Thyroid gland (tissue), 4 donors: ENCODE measurements at regions not wholly inside any gene's neighbourhood (a gene's known extent, or its start where the extent isn't known, plus 50 kb on each side); places are given as distances from the start of the nearest gene placed in this dataset.

Experiments used
- DNase-seq, 2 donors: peaks; one replicate each; pipeline ENCODE4 v3.0.0-alpha.2; 2019
- H3K27ac ChIP-seq, 3 donors: fragments of 200-600 bp; sonication (generic); 1 replicate in 2 of 3; 2 replicates in 1 of 3; pipeline ENCODE4 v1.5.1; 2016 to 2019; ENCODE audit warnings: mild to moderate bottlenecking in 1 of 3, moderate library complexity in 1 of 3
- H3K27me3 ChIP-seq: fragments of 200-600 bp; sonication (generic); one replicate; pipeline ENCODE4 v1.5.1; 2019
- H3K36me3 ChIP-seq, 2 donors: fragments of 200-600 bp; sonication (generic); one replicate each; pipeline ENCODE4 v1.5.1; 2016 to 2019
- H3K4me1 ChIP-seq, 2 donors: fragments of 200-600 bp; sonication (generic); one replicate each; pipeline ENCODE4 v1.5.1; 2017 to 2019
- H3K4me3 ChIP-seq, 3 donors: fragments of 200-600 bp; sonication (generic); replicated peaks in 1 of 3; 1 replicate in 2 of 3; 2 replicates in 1 of 3; pipeline ENCODE4 v1.5.1; 2016; ENCODE audit warnings: mild to moderate bottlenecking in 1 of 3
- H3K9me3 ChIP-seq: fragments of 200-600 bp; sonication (generic); one replicate; pipeline ENCODE4 v1.5.1; 2017
- CTCF ChIP-seq, 6 experiments: fragments of 200-600 bp in 3 of 6; fragments of 450-650 bp in 3 of 6; sonication (generic) in 3 of 6; IDR thresholded peaks; one replicate each; pipeline ENCODE4 v1.5.1; 2016 to 2019; ENCODE audit warnings: antibody characterized with exemption in 6 of 6, mild to moderate bottlenecking in 2 of 6, inconsistent platforms in 1 of 6, moderate library complexity in 1 of 6
- POLR2A ChIP-seq, 2 donors: fragments of 450-650 bp; IDR thresholded peaks; one replicate each; pipeline ENCODE4 v1.6.1; 2017; ENCODE audit warnings: antibody characterized with exemption in 2 of 2, mild to moderate bottlenecking in 2 of 2, moderate library complexity in 1 of 2
- WGBS, 2 donors: methylation state at CpG; one replicate each; pipeline ENCODE4 v1.1.5; 2017; 5-methylcytosine and 5-hydroxymethylcytosine counted together
- intact Hi-C: fragments of 100-400 bp; cut with DNase I; formaldehyde crosslinking; loops from one replicate; pipeline ENCODE4 v1.15.1; 2023

GRCh38 chr11:35050541-35050995 is 88.4 kb upstream of the CD44 start:
- Histone ChIP-seq H3K9me3 (no peaks in the 10 kb centered on the region), H3K27me3 (no peaks in the 10 kb centered on the region), H3K27ac (no peak overlapping the region), H3K4me1 (no peaks in the 10 kb centered on the region), H3K36me3 (no peaks in the 10 kb centered on the region), H3K4me3 (no peak overlapping the region)
- 76 to 78% methylated on average over 6 of the region's 6 CpGs for WGBS, 2 donors
- DNase-seq, result no peak
- TF ChIP-seq CTCF (IDR thresholded peaks at IDR 0.05) (no peak), POLR2A (IDR thresholded peaks at IDR 0.05) (no peak)
- intact Hi-C loops, result no loop called here

- 91 to 97% methylated on average over 1 of the region's 1 CpG for WGBS, 2 donors
- Histone ChIP-seq H3K4me1 (no peaks in the 10 kb centered on the region), H3K27me3 (no peaks in the 10 kb centered on the region), H3K4me3 (no peak overlapping the region), H3K27ac (no peak overlapping the region), H3K36me3 (no peaks in the 10 kb centered on the region), H3K9me3 (no peaks in the 10 kb centered on the region)
- intact Hi-C loops, result no loop called here
- DNase-seq, result no peak
- TF ChIP-seq POLR2A (IDR thresholded peaks at IDR 0.05) (no peak), CTCF (IDR thresholded peaks at IDR 0.05) (no peak)
Observed at GRCh38 chr11:35056391-35057093, 82.4 kb upstream of the CD44 start.

- DNase-seq, result no peak
- no peak for TF ChIP-seq CTCF (IDR thresholded peaks at IDR 0.05)
- TF ChIP-seq POLR2A (IDR thresholded peaks at IDR 0.05), result no peak
- WGBS, 2 donors, result 92 to 95% methylated on average over 2 of the region's 2 CpGs
- intact Hi-C loops, result no loop called here
- H3K36me3 ChIP-seq, result no peaks in the 10 kb centered on the region
- H3K27ac ChIP-seq, result no peak overlapping the region
- no peaks in the 10 kb centered on the region for H3K4me1 ChIP-seq
- no peaks in the 10 kb centered on the region for H3K9me3 ChIP-seq
- no peaks in the 10 kb centered on the region for H3K27me3 ChIP-seq
- no peak overlapping the region for H3K4me3 ChIP-seq
Observed at GRCh38 chr11:35057926-35058668, 80.9 kb upstream of the CD44 start.

GRCh38 chr11:35058669-35059434 is 80.1 kb upstream of the CD44 start:
- 87% methylated on average over 5 of the region's 5 CpGs for WGBS, 2 donors
- intact Hi-C loops, result no loop called here
- no peaks in the 10 kb centered on the region for H3K4me1 ChIP-seq
- H3K27me3 ChIP-seq, result no peaks in the 10 kb centered on the region
- DNase-seq, result no peak
- no peak for TF ChIP-seq POLR2A (IDR thresholded peaks at IDR 0.05)
- TF ChIP-seq CTCF (IDR thresholded peaks at IDR 0.05), result no peak
- H3K9me3 ChIP-seq, result no peaks in the 10 kb centered on the region
- no peak overlapping the region for H3K4me3 ChIP-seq
- H3K36me3 ChIP-seq, result no peaks in the 10 kb centered on the region
- no peak overlapping the region for H3K27ac ChIP-seq
